GM11168 (cell line): ENCODE measurements at regions not wholly inside any gene's neighbourhood (a gene's known extent, or its start where the extent isn't known, plus 50 kb on each side); places are given as distances from the start of the nearest gene placed in this dataset.
"Not testable (repeated sequence)": the region's sequence is repeated elsewhere in the genome, so short reads cannot be mapped to it uniquely, and the experiment has no call there.

Source experiments
- in situ Hi-C: fragments of 300-500 bp; cut with MboI; formaldehyde crosslinking; loops from one replicate; pipeline ENCODE4 v1.12.0; 2022; ENCODE audit warnings: low sequenced_read_pairs; ENCODE audit not compliant: unreplicated experiment

- in situ Hi-C loops: no loop called here
Observed at GRCh38 chr1:95731466-95731865, 497.5 kb downstream of the RWDD3 start.

- in situ Hi-C loops: no loop called here
Observed at GRCh38 chr1:95733031-95733430, 499.0 kb downstream of the RWDD3 start.

- in situ Hi-C loops: no loop called here
Observed at GRCh38 chr1:95733671-95734070, 499.7 kb downstream of the RWDD3 start.

GRCh38 chr1:95734560-95734959, 500.6 kb downstream of the RWDD3 start:
- in situ Hi-C loops: no loop called here

- in situ Hi-C loops: no loop called here
Observed at GRCh38 chr1:95742591-95743089, 508.6 kb downstream of the RWDD3 start.

- in situ Hi-C loops: no loop called here
Observed at GRCh38 chr1:95744731-95745130, 510.7 kb downstream of the RWDD3 start.

GRCh38 chr1:95752515-95753381, 518.7 kb downstream of the RWDD3 start:
- in situ Hi-C loops: loop anchor here (5.0 kb wide), 1 partner anchor 35 kb away; no protein-coding TSS in a partner anchor

GRCh38 chr1:95753382-95754016, 519.5 kb downstream of the RWDD3 start:
- in situ Hi-C loops: loop anchor here (5.0 kb wide), 1 partner anchor 34 kb away; no protein-coding TSS in a partner anchor

- in situ Hi-C loops: loop anchor here (5.0 kb wide), 1 partner anchor 33 kb away; no protein-coding TSS in a partner anchor
Observed at GRCh38 chr1:95754412-95754811, 520.4 kb downstream of the RWDD3 start.

- in situ Hi-C loops: no loop called here
Observed at GRCh38 chr1:95766036-95766435, 532.0 kb downstream of the RWDD3 start.

GRCh38 chr1:95770581-95770980, 536.6 kb downstream of the RWDD3 start:
- in situ Hi-C loops: no loop called here

- in situ Hi-C loops: no loop called here
Observed at GRCh38 chr1:95778217-95778616, 544.2 kb downstream of the RWDD3 start.

- in situ Hi-C loops: no loop called here
Observed at GRCh38 chr1:95780836-95781235, 546.8 kb downstream of the RWDD3 start.

GRCh38 chr1:95790136-95790535, 556.1 kb downstream of the RWDD3 start:
- in situ Hi-C loops: no loop called here

GRCh38 chr1:95793893-95794292, 559.9 kb downstream of the RWDD3 start:
- in situ Hi-C loops: no loop called here

- in situ Hi-C loops: not testable (repeated sequence)
Observed at GRCh38 chr1:95797761-95798160, 563.8 kb downstream of the RWDD3 start.

GRCh38 chr1:95806171-95806570, 572.2 kb downstream of the RWDD3 start:
- in situ Hi-C loops: no loop called here

- in situ Hi-C loops: no loop called here
Observed at GRCh38 chr1:95809391-95809790, 575.4 kb downstream of the RWDD3 start.

GRCh38 chr1:95815511-95815910, 581.5 kb downstream of the RWDD3 start:
- in situ Hi-C loops: no loop called here

GRCh38 chr1:95829556-95829955, 595.5 kb downstream of the RWDD3 start:
- in situ Hi-C loops: no loop called here

- in situ Hi-C loops: no loop called here
Observed at GRCh38 chr1:95832370-95832769, 598.4 kb downstream of the RWDD3 start.
